WTC11 (cell line): ENCODE measurements at regions not wholly inside any gene's neighbourhood (a gene's known extent, or its start where the extent isn't known, plus 50 kb on each side); places are given as distances from the start of the nearest gene placed in this dataset.

Source experiments
- ELF4 ChIP-seq: sonication (generic); formaldehyde crosslinking; IDR thresholded peaks from 2 replicates; pipeline ENCODE4 v1.8.1; 2022; ENCODE audit warnings: low read depth, mild to moderate bottlenecking, moderate library complexity, missing genetic modification reagents
- JUN ChIP-seq: sonication (generic); formaldehyde crosslinking; IDR thresholded peaks from 2 replicates; pipeline ENCODE4 v1.8.0; 2023; ENCODE audit warnings: mild to moderate bottlenecking, missing genetic modification reagents
- TF ChIP-seq, protein P1 (sequence below): fragments of 200-600 bp; IDR thresholded peaks from 2 replicates; pipeline ENCODE4 v1.8.0; 2022; ENCODE audit warnings: antibody characterized with exemption

DNA sequence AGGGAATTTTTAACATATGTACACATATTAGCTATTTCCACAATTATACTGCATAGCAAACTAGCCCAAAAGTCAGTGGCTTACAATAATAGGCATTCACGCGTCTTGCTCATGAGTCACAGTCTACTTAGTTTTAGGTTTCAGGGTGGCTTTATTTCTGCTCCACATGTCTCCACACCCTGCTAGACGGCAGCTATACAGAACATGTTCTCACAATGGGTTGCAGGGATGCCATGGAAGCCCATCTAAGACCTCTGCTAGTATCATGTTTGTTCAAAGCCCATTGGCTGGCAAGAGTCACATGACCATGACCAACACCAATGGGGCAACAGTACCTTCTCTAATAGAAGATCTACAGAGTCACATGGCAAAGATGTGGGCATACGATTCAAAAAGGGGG, 96.3 kb upstream of the NEBL start:
- TF ChIP-seq ELF4 (CRISPR knock-in tag) (no peak), JUN (no peak)
- TF ChIP-seq, protein P1, sequence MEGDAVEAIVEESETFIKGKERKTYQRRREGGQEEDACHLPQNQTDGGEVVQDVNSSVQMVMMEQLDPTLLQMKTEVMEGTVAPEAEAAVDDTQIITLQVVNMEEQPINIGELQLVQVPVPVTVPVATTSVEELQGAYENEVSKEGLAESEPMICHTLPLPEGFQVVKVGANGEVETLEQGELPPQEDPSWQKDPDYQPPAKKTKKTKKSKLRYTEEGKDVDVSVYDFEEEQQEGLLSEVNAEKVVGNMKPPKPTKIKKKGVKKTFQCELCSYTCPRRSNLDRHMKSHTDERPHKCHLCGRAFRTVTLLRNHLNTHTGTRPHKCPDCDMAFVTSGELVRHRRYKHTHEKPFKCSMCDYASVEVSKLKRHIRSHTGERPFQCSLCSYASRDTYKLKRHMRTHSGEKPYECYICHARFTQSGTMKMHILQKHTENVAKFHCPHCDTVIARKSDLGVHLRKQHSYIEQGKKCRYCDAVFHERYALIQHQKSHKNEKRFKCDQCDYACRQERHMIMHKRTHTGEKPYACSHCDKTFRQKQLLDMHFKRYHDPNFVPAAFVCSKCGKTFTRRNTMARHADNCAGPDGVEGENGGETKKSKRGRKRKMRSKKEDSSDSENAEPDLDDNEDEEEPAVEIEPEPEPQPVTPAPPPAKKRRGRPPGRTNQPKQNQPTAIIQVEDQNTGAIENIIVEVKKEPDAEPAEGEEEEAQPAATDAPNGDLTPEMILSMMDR, result no peak
